Stimulated activated CD8-positive, alpha-beta memory T cell treated with anti-CD3 and anti-CD28 coated beads, Interleukin-4, amount 100 ng/mL, for 48 hours (primary cell): ENCODE measurements at regions not wholly inside any gene's neighbourhood (a gene's known extent, or its start where the extent isn't known, plus 50 kb on each side); places are given as distances from the start of the nearest gene placed in this dataset.

Experiments
- DNase-seq: peaks from one replicate; pipeline ENCODE4 v3.0.0-alpha.2; 2020

GRCh38 chr7:25279705-25280104, 51.4 kb upstream of the NPVF start:
- DNase-seq: no peak

DNA sequence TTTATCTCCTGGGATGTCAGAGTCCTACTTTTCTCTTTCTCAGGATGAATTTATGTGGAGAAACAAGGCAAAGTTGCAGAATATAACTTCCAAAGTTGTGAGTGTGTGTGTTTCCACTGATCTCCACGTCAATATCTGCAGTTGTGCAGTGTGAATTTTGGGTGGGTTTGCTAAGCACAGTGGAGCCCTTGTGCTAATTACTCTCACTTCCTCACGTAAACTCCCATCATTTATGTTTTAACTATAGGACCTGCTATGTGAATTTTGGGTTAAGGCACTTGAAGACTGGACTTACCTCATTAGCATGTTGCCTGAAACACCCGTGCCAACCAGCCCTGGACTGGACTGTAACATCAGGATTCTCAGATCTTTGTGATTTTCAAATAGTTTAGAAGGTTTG, 51.9 kb upstream of the NPVF start:
- no peak for DNase-seq

- DNase-seq: no peak
Observed at GRCh38 chr7:25282194-25282593, 53.9 kb upstream of the NPVF start.

DNA sequence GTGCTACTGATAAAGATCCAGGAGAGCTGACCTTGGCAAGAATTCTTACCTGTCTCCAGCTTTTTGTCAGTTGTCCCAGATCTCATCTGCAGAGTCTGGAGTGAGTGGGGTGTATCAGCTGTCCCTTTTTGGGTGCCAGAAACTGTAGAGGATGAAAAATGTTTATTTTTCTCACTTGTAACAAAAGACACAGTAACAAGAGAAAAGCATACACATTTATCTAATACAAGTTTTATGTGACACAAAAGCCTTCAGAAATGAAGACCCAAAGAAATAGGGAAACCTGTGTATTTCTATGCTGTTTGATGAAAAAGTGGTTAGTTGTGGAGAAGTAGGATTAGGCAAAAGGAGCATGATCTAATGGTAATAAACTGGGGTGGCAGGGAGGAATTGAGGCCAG, 58.5 kb upstream of the NPVF start:
- no peak for DNase-seq

DNA sequence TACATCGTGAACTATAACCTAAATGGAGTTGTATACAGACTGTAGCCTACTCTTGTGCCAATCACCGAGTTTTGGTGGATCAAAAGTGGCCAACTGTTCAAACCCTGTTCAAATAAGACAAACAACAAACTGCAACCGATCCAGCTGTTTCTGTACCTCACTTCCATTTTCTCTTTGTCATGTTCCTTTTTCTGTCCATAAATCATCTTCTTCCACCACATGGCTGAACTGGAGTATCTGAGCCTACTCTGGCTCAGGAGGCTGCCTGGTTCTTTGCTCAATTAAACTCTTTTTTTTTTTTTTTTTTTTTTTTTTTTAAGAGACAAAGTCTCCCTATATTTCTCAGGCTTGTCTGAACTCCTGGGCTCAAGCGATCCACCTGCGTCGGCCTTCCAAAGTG, 59.0 kb upstream of the NPVF start:
- DNase-seq: no peak

DNA sequence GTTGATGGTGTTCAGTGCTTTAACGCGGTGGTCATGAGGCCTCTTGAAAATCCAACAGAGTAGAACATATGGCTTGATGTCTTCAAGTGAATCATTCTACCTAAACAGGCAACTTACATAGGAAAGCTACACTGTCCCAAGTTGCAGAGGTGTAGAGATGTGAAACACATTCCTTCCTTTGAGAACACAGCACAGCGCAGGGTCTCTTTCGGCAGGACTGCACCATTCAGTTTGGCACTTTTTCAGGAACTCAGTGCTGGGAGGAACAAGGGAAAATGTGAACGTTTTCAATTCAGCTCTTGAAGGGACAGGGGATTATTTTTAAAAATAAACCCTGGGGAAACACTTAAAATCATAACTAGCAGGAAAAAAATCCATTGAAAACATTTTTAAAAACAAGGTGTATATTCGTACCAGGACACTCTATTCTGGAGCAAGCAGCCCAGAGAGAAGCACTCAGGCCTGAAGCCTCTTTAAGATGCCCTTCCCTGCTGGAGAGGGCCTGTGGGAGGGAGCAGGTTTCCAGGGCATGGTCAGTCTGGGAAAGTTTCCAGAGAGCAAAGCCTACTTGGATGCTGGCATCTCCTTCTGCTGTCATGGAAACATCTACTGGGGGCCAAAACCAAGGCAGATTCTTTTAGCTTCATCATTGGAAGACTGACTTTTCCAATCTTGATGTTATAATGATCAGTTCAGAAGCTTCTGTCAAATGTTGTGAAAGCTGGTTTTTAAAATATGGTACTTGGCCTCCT, 60.4 kb upstream of the NPVF start:
- DNase-seq: no peak

GRCh38 chr7:25289518-25289917, 61.2 kb upstream of the NPVF start:
- no peak for DNase-seq

DNA sequence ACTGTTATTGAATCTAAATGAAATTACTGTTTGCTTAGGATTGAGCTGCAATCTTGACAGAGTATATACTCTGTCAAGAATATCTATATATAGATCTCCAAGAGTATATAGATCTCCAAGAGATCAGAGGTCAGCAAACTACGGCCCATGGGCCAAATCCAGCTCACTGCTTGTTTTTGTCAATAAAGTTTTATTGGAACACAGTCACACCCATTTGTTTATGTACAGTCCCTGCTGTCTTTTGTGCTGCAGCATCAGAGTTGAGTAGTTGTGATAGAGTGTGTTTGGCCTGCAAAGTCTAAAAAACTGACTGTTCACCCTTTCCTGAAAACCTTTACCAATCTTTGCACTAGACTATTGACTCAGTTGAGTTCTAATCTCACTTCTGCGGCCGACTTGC, 66.3 kb upstream of the NPVF start:
- DNase-seq: no peak

GRCh38 chr7:25295387-25295786, 67.1 kb upstream of the NPVF start:
- no peak for DNase-seq

DNA sequence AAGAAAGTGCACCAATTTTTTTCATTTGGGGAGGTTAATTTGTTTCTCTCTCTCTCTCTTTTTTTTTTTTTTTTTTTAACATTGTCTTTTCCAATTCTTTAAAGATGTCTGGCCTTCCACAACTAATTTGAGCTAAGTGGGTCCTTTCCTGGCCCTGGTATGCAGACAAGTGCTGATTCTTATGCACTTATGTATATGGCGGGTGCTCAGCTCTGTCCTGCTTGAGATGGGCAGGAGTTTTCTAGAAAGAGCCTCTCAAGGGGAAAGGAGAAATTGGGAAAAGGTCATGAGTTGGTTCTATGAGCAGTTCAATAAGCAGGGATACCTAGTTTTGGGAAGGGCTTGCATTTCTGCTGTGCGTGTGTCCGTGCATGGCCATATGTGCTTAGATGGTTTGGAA, 67.8 kb upstream of the NPVF start:
- DNase-seq: no peak

- no peak for DNase-seq
Observed at GRCh38 chr7:25297278-25297677, 69.0 kb upstream of the NPVF start.

DNA sequence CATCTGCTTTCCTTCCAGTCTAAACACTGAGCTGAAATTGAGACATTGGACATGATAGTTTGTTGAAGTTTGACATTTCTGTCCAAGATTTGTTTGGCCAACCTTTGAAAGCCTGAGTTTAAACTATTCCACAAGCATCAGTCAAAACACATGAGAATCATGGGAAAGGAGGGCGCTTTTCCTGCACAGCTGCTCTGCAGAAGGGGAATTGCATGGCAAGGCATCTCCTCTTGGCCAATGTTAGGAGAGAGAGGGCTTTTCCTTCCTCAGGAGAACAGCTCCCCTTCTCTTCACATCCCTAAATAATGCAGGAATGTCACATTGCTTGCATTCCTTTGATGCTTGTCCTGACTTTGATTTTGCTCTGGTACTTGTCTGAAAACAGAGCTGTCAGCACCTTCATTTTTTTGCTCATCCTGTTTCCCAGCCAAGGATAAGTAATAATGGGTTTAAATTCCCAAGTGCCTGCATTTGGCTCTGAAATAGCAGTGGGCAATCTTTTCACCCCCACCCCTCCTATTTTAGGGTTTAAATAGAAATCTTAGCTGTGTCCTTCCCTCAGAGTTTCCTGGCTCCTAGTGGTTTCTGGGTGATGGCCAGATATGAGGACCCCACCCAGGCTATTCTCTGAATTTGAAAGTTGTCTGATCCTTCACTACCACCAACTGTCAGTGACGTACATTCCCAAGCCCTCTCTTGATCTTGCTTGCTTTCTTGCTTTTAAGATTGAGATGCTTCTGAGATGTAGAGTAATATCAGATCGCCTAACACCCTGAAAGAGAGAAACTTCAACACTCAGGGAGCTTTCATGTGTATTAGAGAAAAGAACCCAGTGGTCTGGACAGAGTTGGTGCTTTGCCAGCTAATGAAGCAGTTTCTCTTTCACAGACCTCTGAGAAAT, 75.2 kb upstream of the NPVF start:
- no peak for DNase-seq

DNA sequence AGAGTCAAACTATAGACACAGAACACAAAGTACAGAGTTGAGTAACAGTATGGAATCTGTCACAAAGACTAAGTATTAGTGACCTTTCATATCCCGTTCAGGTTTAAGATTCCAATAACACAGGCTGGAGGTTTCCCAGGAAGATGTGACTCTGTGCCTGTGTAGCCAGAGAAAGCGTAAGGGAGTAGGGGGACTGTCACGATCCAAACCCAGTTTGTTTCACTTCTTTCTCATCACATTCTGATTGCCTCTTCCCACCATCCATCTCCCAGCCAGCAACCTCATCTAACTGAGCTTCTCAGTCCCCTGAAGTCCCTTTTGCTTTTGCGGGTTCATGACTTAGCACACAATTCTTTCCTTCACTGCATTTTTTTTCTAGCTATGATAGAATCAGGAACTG, 76.4 kb upstream of the NPVF start:
- DNase-seq: no peak

DNA sequence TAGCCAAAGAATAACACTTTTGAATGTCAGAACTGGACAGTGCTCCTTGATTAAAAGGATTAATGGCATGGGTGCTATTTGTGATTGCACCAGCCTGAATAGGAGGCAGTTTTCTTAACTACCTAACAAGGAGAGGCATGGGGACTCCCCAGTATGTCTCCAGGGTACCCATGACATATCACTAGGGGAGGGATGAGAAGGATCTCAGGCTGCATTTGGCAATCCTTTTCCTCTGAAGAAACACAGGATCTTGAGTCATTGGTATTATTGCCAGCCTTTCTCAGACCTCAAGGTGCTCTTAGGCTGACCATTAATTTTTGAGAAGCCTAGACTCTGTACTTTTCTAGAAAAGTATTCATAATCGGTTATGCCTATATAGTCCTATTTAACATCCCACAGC, 77.5 kb upstream of the NPVF start:
- DNase-seq: no peak

DNA sequence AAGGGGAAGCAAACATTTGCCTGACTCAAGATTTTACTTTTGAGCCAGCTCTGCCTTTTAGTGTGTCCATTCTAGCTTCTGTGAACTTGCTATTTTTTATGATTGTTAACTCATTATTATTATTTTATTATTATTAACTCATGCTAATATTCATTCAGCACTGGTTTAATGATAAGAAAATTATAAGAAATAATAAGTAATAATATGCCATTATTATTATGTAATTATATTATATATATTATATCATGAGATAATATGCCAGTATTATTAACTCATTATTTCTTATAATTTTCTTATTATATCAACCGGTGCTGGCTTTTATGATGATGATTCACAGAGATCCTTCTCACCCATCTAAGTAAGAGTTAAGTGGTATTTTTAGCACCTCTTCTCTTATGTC, 79.3 kb upstream of the NPVF start:
- no peak for DNase-seq

DNA sequence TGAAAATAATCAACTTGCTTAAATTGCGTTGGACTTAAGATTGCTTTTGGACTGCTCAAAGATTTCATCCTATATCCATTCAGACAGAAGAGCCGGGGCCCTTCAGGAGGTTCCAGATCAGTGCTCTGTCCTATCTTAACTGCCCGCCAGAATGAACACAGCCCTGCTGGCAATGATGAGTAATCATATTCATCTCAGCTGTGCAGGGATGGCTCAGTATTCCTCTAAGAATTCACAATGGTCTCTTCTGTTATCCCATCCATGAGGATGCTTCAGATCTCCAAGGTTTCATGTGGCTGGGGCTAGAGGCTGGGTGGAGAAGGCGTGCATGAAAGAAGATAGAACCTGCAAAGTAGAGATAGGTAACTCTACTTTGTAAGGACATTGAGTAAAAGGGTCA, 80.0 kb upstream of the NPVF start:
- no peak for DNase-seq

DNA sequence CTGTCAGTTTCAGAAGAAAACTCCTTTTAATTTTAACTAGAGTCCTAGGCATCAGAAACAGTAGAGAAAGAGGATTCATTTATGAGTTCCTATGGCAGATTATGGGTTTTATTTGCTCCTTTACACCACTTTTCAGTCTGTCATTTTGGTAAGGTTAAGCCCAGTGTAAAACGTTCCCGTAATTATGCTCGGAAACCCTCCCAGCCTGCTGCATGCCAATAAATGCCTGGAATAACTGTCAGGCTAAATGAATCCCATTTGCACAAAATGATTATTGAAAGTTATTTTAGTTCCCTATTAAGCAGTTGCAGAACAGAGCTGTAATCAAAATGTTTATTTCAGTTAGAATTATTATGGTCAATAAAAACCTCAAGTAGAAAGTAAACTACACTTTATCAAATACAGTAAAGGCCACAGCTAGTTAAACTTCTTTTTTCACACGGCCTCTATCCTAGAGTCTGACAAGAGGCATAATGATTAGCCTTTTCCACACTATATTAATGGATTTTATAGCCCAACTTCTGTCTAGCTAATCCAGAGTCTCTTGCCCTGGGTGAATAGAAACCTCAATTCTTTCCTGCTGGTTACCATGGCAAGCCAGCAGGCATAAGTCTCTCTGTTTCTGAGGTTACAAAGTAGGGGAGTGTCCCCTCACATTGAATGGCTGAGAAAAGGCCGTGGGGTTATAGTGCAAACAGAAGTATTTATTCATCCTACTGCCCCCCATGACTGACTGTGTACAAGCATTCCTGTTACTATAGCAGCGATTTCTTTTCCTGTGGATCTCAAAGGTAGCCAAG, 80.8 kb upstream of the NPVF start:
- no peak for DNase-seq

- no peak for DNase-seq
Observed at GRCh38 chr7:25310896-25311295, 82.6 kb upstream of the NPVF start.

GRCh38 chr7:25311346-25311745, 83.1 kb upstream of the NPVF start:
- DNase-seq: no peak

DNA sequence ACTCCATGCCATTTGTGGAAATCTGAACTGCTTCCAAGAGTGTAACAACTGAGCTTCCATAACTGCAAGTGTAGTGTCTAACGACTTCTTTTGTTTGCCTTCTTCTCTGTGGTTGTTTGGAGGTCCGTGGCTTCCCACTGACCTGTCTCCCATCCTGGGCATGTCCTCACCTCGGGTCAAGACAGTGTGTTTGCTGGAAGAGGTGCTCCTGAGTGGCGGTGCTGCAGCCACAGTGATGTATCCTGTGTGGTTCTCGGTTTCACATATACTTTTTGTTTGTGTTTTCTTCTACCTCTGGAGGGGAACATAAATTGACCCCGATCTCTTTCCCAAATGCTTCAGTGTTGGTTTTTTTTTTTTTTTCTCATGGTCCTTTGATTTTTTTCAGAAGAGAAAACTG, 84.7 kb upstream of the NPVF start:
- DNase-seq: no peak

DNA sequence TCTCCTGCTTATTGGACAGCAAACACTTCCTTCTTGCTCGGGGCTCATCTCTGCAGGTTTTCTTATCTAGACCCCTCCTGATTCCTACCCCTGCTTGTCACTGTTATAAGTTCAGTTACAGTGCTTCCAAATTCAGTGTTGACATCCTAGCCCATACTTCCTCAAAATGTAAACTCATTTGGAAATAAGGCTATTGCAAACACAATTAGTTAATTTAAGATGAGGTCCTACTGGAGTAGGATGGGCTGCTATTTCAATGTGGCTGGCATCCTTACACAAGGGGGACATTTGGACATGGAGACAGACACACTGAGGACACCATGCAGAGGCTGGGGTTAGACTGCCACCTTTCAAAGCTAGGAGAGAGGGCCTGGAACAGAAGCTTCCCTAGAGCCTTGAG, 85.2 kb upstream of the NPVF start:
- DNase-seq: no peak

DNA sequence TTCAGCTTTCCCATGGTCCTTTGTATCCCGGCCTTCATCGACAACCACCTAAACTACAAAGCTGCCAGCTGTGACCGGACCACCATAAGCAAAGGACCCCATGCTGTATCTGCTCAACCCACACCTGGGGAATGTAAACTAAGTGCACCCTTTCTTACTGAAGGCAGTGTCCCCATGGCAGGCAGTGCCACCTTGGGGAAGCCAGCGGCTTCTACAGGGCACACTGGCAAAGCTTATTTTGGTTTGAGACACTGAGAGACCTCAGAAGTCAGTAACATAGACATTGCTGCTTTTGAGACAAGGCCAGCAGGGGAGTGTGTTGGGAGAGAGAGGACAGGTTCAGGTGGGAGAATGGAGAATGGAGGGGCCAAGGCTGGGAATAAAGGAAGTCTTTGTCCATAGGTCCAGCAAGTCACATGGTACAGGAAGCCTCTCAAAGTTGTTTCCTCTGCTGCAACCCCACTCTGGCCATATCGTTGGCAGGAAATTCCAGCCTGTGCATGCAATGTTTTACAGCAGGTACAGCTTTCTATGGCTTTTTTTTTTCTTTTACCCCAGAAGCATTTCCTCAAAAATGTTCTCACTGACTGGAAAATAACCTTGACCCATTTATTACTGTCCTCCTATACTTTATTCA, 85.9 kb upstream of the NPVF start:
- DNase-seq: no peak

GRCh38 chr7:25314731-25315267, 86.5 kb upstream of the NPVF start:
- no peak for DNase-seq
